Embryonic facial prominence (tissue), 1 donor: ENCODE measurements at regions not wholly inside any gene's neighbourhood (a gene's known extent, or its start where the extent isn't known, plus 50 kb on each side); places are given as distances from the start of the nearest gene placed in this dataset.

Source experiments
- DNase-seq: peaks from one replicate; pipeline ENCODE4 v3.0.0-alpha.2; 2016; ENCODE audit errors: extremely low spot score

- no peak for DNase-seq
These were observed 813.1 kb upstream of the CCDC179 start for GRCh38 chr11:23673366-23673765.

- no peak for DNase-seq
These were observed 814.6 kb upstream of the CCDC179 start for GRCh38 chr11:23674866-23675265.

GRCh38 chr11:23679041-23679440 lies 817.8 kb upstream of the LUZP2 start:
- DNase-seq = no peak

GRCh38 chr11:23679981-23680380 lies 816.9 kb upstream of the LUZP2 start:
- no peak for DNase-seq

- DNase-seq = no peak
These were observed 816.2 kb upstream of the LUZP2 start for GRCh38 chr11:23680488-23681230.

- no peak for DNase-seq
These were observed 812.2 kb upstream of the LUZP2 start for GRCh38 chr11:23684701-23685100.

GRCh38 chr11:23687991-23688390 lies 808.9 kb upstream of the LUZP2 start:
- DNase-seq = no peak

- no peak for DNase-seq
These were observed 808.4 kb upstream of the LUZP2 start for GRCh38 chr11:23688411-23688810.

- no peak for DNase-seq
These were observed 808.0 kb upstream of the LUZP2 start for GRCh38 chr11:23688835-23689234.

GRCh38 chr11:23696688-23697415 lies 800.0 kb upstream of the LUZP2 start:
- DNase-seq = no peak

GRCh38 chr11:23704183-23704582 lies 792.7 kb upstream of the LUZP2 start:
- DNase-seq = no peak

- DNase-seq = no peak
These were observed 784.9 kb upstream of the LUZP2 start for GRCh38 chr11:23711981-23712380.

- DNase-seq = no peak
These were observed 777.8 kb upstream of the LUZP2 start for GRCh38 chr11:23719016-23719415.

GRCh38 chr11:23723861-23724260 lies 773.0 kb upstream of the LUZP2 start:
- no peak for DNase-seq

- DNase-seq = no peak
These were observed 771.1 kb upstream of the LUZP2 start for GRCh38 chr11:23725752-23726151.

- DNase-seq = no peak
These were observed 769.5 kb upstream of the LUZP2 start for GRCh38 chr11:23727387-23727786.

GRCh38 chr11:23727794-23728193 lies 769.1 kb upstream of the LUZP2 start:
- DNase-seq = no peak

- DNase-seq = no peak
These were observed 767.8 kb upstream of the LUZP2 start for GRCh38 chr11:23729088-23729487.

- no peak for DNase-seq
These were observed 766.4 kb upstream of the LUZP2 start for GRCh38 chr11:23730307-23730998.

GRCh38 chr11:23732026-23732425 lies 764.8 kb upstream of the LUZP2 start:
- no peak for DNase-seq

- DNase-seq = no peak
These were observed 750.0 kb upstream of the LUZP2 start for GRCh38 chr11:23746896-23747295.

GRCh38 chr11:23749762-23750430 lies 747.0 kb upstream of the LUZP2 start:
- DNase-seq = no peak
